HUDEP-2 (cell line): ENCODE measurements at regions not wholly inside any gene's neighbourhood (a gene's known extent, or its start where the extent isn't known, plus 50 kb on each side); places are given as distances from the start of the nearest gene placed in this dataset.
"Not testable (repeated sequence)": the region's sequence is repeated elsewhere in the genome, so short reads cannot be mapped to it uniquely, and the experiment has no call there.

Experiments used
- DNase-seq, 76 experiments: peaks; one replicate each; lab custom pipeline; 2025; ENCODE audit not compliant: unreplicated experiment in 76 of 76; lab: John Stamatoyannopoulos, UW

DNA sequence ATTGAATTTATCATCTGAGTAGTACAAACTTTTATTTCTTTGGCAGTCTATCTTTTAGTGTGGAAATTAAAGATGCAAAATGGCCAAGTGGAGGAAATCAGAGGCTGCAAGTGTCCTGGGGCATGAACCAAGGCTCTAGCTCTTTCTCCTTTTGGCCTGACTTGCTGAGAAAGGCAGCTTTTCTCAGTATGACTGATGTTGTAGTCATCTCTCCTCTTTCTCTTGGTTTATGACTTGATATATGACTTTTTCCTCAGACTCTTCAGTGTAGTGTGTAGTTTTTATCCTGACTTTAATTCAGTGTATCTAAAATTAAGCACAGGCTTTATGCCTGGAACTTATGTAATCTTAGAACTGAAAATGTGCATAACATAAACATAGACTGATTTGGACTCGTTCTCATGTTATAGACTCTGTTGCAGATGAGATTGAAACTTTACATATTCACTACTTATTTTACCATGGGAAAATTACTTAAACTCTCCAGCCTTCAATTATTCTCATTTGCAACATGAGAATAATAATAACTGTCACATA lies 65.7 kb downstream of the SLITRK5 start:
- no peak for DNase-seq

DNA sequence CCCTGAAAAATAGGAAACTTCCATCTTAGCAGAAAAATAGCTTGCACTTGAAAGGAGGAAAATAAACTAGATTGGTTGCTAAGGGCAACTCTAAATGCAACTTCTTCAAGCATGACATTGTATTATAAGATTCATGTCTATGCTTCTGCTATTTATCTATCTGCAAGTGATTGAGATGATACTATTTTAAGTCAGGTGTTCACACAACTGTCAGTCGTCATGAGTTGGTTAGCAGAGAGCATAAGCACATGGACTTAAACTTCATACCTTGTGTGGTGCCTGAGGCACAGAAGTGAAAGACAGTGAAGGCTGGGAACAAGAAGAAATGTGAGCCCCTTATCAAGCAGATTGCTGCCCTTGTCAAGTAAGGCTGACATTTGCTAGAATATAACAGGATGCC lies 82.9 kb downstream of the SLITRK5 start:
- DNase-seq = no peak

DNA sequence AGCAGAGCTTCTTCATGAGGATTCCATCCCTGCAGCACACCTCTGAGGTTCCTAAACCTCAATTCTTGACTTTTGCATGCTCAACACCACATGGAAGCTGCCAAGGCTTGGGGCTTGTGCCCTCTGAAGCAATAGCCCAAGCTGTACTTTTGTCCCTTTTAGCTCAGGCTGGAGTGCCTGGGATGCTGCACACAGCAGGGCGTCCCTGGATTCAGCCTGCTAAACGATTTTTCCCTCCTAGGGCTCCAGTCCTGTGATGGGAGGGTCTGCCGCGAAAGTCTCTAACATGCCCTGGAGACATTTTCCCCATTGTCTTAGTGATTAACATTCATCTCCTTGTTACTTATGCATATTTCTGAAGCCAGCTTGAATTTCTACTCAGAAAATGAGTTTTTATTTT lies 98.3 kb downstream of the SLITRK5 start:
- DNase-seq = no peak

DNA sequence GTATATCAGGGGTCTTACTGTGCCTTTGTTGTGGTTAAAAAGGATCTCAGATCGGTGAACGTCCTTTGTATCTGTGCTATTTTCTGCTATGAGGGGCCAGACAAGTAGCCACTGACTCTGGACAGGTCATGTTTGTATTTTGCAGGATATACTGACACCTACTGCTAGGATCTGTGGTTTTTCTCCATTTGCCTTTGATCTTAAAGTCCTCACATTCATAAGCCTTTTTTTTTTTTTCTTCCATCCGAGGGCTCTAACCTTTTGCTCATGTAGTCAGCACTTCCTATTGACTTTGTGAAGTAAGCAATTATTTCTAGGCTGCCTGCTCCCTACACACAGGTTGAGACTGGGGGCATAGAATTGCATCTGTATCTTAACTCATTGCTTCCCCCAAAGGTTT lies 106.2 kb downstream of the SLITRK5 start:
- no peak for DNase-seq

DNA sequence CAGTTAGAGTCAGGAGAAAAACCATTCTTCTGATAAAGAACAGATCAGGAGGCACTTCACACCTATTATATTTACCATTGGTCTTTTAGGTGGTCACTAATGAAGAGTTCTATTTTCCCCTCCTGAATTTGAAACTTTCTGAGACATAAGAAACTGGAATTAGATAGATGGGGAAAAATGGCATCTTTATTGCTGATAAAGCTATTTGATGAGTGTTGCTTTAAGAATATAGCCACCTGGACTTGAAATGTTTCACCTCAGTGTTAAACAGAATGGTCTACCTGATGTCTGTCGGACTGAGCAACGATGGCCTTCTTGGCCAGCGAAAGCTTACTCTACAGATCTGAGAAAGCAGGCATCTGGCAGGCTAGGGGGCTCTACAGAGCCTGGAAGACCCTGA lies 107.0 kb downstream of the SLITRK5 start:
- DNase-seq = no peak

DNA sequence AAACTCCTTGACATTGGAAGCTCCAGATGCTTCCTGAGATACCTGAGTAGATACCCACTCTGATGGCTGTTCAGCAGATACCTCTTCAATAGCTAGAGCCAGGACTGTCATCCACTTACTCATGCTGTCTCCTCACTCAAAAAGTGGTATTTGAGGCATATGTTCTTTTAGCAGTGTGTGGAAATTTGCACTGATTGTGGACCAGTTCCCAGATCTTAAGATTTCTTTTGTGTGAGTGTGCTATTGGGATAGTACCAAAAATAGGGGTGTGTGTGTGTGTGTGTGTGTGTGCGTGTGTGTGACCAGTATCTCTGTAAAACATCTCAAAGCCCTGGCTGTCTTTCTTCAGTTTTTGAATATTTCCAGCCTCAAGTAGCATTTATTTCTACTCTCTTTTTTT lies 108.3 kb downstream of the SLITRK5 start:
- no peak for DNase-seq

DNA sequence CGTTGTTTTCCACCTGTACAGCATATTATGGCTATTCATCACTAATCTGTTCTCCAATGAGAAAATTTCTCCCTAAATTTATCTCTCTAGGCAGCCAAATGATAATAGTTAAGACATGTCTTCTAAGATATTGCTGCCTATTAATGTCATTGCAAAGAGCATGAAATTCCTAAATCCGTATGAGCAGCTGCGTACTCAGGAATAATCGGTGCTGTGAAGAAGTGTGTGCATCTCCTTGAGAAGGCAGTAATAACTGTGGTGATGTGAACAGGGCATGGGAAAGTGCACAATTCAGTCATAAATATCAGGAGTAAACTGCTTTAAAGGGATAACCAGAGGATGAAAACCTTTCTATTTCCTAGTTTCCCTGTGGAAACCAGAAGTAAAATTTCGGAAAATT lies 112.2 kb downstream of the SLITRK5 start:
- no peak for DNase-seq

DNA sequence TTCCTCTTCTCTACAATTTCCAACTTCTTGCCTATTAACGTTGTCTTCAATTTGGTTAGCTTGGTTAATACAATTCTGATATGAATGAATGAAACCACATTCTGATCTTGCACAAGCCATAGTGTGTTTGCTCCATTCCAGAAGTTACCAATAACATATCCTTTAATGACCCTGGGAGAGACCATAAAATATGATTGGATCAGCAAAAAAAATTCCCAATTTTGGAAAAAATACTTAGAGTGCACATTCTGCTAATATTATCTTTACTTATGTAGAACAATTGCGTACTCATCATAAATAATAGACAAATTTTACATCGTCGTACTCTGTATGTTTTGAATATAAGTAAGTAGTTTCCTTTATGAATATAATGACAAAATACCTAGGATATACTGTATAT lies 117.2 kb downstream of the SLITRK5 start:
- DNase-seq = no peak

DNA sequence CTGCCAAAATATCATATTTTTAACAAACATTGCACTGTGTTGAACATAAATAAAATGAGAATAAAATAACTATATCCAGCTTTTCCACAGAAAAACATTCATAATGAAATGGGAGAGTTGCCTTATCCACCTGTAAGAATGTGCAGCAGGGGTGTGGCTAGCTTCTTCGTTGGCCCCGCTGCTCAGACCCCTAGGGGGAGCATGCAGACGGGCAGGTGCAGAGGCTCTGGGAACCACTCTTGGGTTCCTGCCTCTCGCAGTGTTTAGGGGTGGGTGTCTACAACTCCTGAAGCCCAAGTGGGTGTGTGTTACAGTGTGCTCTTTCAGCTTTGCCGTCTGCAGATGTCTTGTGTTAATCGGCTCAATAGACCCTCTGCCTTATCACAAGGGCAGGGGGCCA lies 121.7 kb downstream of the SLITRK5 start:
- no peak for DNase-seq

DNA sequence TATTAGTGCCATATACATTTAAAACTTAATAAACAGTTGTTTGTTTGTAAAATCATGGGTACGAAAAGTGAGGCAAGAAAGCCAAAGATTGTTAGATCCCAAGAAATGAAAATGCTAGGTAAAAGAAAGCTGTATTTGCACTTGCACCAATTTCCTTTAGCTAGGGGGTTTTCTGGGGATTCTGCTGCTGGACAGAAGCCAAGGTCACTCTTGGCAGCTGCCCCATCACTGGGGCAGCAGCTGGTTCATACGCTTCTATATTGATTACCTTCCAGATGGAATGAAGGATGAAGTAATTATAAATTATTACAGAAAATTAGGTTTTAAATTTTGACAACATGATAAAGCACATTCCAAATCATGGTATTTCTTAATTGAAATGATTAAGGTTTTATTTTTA lies 127.4 kb downstream of the SLITRK5 start:
- DNase-seq = peak in 3 of 76 experiments; percentile 9 to 39 (median 32)

DNA sequence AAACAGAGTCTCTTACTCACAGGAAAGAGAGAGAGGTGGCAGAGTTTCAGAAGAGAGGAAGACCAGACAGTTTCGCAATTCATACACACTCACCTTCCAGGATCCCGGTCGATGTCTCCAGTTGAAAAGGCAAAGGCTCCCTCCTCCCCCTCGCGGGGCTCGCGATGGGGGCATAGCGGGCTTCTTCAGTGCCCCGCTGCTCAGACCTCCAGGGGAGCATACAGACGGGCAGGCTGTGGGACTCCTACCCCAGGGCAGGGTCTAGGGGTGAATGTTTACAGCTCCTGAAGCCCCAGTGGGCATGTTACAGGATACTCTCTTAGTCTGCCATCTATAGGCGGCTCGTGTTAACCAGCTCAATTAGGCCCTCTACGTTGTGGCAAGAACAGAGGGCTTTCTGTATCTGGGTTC lies 139.2 kb downstream of the SLITRK5 start:
- DNase-seq = peak in 9 of 76 experiments; percentile 36 to 84 (median 60)

DNA sequence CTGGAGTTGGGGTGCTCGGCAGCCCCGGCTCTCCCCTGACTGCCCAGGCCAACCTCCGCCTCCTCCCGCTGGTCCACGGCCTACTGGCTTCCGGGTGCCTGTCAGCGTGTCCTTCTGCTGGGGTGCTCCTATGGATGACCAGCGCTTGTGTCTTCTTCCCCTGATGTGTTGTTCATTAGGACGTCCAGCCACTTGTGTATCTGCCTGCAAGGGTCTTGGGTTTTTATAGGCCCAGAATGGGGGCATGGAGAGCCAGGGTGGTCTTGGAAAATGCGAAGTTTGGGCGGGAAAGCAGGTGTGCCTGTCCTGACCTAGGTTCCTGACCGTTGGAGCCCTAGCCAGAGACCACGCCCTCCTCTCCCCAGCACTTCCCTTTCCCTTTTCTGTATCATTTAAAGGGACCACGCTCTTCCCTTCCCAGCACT lies 139.8 kb downstream of the SLITRK5 start:
- peak in 8 of 76 experiments; percentile 35 to 84 (median 60) for DNase-seq

DNA sequence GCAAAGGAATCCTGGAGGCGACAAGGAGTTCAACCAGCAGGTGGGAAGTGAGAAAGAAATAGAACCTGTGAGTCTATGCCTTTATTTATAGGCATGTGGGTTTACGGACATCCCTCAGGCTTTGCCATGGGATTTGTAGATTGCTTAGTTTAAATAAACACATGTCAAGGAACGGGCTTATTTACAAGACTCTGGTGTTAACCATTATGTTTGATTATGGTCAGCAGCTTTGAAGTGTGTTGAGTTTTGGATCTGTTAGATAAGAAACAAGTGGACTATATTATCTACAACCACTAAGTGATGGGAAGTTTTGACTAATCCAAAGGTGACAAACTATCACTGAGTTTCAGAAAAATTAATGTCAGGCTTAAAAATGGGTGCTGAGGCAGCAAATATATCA lies 143.2 kb downstream of the SLITRK5 start:
- no peak for DNase-seq

DNA sequence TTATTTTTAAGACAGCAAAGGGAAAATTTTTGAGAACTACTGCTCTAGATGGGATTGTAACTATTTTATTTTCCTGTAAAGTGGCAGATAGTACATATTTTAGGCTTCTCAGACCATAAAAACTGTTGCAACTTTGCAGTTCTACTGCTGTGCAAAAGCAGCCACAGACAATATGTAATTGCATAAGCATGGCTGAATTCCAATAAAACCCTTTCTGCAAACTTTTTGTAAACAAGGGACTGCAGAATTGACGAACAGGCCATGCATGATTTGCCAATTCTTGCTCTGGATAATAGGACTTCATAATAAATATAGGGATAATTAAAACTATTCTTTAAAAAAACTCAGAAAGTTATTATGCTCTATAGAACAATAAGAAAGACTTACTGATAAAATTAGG lies 149.1 kb downstream of the SLITRK5 start:
- no peak for DNase-seq

DNA sequence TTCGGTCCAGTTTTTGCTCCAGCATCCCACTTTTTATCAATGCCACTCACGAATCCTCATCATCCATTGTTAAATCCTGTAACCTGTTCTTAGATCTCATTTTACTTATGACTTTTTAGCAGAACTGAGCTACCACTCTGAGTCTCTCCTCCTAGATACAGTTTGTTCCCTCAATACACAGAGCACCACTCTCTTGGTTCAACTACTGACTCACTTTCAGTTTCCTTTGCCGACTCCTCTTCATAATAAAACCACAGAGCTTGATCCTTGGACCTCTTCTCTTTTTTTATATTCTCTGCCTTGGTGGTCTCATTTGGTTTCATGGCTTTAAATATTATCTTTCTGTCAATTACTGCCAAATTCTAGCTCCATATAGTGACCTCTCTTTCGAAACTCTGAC lies 150.3 kb downstream of the SLITRK5 start:
- peak in 1 of 76 experiments; percentile 32 for DNase-seq

DNA sequence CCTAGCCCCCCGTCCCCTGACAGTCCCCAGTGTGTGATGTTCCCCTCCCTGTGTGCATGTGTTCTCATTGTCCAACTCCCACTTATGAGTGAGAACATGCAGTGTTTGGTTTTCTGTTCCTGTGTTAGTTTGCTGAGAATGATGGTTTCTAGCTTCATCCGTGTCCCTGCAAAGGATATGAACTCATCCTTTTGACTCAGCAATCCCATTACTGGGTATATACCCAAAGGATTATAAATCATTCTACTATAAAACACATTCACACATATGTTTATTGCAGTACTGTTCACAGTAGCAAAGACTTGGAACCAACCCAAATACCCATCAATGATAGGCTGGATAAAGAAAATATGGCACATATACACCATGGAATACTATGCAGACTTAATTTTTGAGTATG lies 155.1 kb downstream of the SLITRK5 start:
- DNase-seq = not testable (repeated sequence)

DNA sequence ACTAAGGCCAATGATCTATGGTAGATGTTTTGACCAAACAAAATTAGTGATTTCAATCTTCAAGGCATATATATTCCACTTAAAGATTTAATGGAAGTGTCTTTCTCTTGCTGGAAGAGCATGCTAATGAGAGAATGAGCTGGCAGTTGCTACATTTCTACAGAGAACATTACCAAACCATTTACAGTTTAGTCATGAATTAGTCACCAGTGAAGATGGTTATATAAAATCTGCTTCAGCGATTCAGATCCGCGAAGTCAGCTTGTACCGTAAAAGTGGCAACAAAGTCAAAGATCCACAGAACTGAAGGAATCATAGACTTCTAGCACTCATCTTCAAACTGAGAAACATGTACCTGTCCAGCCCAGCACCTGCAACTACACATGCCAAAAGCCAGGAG lies 156.3 kb downstream of the SLITRK5 start:
- DNase-seq = no peak

DNA sequence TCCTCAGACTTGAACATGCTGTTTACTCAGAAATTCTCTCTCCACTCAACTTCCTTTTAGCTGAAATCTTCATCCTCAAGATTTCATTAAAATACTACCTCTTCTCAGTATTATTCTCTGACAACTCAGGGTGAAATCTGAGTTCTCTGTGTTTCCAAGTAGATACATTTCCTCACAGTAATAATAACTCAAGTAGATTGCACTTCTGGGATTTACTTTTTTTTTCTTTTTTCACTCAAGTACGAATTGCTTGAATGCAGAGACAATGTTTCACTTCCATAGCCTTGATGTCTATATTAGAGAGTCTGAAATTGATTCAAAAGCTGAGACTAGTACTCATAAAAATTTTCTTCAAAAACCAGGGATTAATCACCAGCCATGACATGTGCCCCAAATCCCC lies 166.4 kb downstream of the SLITRK5 start:
- DNase-seq = no peak

DNA sequence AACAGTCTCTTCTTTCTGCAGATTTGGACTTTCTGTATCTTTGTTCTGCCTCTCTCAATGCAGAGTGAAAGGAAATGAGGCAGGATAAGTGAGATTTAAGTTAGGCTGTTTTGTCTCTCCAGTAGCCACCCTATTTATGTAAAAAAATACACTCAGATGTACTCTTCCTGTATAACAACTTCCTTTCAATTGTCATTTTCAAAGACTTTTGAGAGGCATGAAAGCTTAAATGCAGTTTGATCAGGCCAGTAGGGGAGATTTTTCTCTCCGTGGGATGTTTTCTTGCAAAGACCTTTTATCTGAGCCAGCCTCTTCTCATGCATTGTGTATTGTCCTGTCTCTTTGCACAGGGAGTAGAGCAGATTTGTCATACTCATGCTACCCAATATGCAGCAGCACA lies 166.8 kb downstream of the SLITRK5 start:
- DNase-seq = no peak

DNA sequence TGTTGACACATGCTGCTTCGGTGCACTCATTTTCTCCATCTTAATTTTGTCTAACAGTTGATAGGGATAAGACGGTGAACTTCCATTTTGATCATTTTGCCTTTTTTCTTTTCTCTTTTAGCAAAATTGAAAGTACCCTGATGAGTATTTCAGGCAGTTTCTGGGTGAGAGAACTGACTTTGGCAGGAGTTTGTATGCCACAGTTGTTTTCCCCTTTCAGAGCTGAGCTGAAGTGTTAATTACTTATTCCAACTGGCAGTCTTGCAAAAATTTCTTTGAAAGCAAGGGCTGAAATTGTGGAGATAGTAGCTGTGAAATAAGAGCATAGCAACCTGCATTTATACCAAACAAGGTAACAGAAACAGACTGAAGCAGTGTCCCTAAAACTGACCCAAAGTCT lies 180.2 kb downstream of the SLITRK5 start:
- no peak for DNase-seq

DNA sequence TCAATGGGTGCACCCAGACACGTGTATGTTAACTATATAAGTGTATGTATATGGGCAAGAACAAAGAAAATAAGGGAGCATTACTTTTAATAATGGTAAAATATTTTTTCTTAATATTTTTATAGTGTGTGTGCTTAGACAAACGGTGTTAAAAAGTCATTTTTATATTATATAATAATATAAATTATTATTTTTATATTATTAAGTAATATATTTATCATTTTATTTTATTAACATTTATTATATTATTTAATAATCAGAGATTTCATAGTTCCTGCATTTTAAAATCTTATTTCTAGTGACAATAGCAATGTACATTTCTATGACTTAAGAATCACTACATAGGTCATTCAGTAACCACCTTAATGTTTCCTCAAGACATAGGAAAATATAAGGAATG lies 184.4 kb downstream of the SLITRK5 start:
- no peak for DNase-seq

DNA sequence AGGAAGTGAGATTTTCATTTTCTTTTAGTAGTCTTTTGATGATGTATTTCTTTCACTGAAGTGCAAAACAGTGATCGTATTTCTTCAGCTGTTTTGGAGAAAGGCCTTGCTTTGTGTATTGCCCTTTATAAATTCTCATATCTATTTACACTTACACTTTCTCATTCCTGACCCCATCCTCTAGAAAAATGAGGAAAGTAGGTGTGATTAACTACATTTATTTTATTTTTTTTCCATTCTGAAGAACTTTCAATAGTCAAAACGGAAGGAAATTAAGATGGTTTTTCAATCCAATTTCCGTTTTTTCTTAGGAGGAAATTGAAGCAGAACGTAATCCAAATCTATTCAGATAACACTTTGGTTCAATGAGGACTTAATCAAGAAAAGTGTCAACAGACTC lies 188.1 kb downstream of the SLITRK5 start:
- no peak for DNase-seq

DNA sequence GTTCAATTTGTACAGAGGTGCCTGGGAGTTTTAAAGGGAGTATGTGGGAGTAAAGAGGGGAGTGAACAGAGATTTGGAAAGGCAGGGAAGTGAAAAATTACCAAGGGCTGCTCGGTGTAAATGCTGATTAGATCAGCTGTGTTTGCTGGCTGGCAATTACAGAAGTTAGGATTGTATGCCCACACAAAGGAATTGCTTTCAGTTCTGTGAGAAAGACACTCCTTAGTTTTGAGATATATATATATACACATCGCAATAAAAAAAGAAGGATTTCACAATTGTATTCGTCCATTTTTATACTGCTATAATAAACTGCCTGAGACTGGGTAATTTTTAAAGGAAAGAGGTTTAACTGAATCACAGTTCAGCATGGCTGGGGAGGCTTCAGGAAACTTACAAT lies 196.3 kb downstream of the SLITRK5 start:
- no peak for DNase-seq
